Progenitor cell of endocrine pancreas (in vitro differentiated cells): ENCODE measurements at regions not wholly inside any gene's neighbourhood (a gene's known extent, or its start where the extent isn't known, plus 50 kb on each side); places are given as distances from the start of the nearest gene placed in this dataset.
"Not testable (repeated sequence)": the region's sequence is repeated elsewhere in the genome, so short reads cannot be mapped to it uniquely, and the experiment has no call there.

Experiments used
- DNase-seq: peaks from one replicate; pipeline ENCODE4 v3.0.0; 2021; ENCODE audit warnings: low spot score; ENCODE audit not compliant: unreplicated experiment
- H3K27ac Mint-ChIP-seq: 2 replicates; pipeline ENCODE4 v1.8.0; 2021; ENCODE audit warnings: mild to moderate bottlenecking, moderate library complexity, mixed read lengths
- H3K27me3 Mint-ChIP-seq: 2 replicates; pipeline ENCODE4 v1.8.0; 2021; ENCODE audit warnings: mixed read lengths
- H3K36me3 Mint-ChIP-seq: 2 replicates; pipeline ENCODE4 v1.8.0; 2022; ENCODE audit warnings: mixed read lengths; ENCODE audit not compliant: insufficient read depth
- H3K4me1 Mint-ChIP-seq: 2 replicates; pipeline ENCODE4 v1.8.0; 2021; ENCODE audit warnings: low read depth, mixed read lengths
- H3K4me3 Mint-ChIP-seq: 2 replicates; pipeline ENCODE4 v1.8.0; 2021; ENCODE audit warnings: low read depth, mild to moderate bottlenecking, moderate library complexity, mixed read lengths
- H3K9me3 Mint-ChIP-seq: 2 replicates; pipeline ENCODE4 v1.8.0; 2021; ENCODE audit warnings: low read depth, mixed read lengths
- TF ChIP-seq, protein P1 (sequence below): fragments of 200-600 bp; sonication (generic); IDR thresholded peaks from one replicate; pipeline ENCODE4 v1.5.0; 2021; ENCODE audit warnings: antibody characterized with exemption, mild to moderate bottlenecking; ENCODE audit not compliant: unreplicated experiment

DNA sequence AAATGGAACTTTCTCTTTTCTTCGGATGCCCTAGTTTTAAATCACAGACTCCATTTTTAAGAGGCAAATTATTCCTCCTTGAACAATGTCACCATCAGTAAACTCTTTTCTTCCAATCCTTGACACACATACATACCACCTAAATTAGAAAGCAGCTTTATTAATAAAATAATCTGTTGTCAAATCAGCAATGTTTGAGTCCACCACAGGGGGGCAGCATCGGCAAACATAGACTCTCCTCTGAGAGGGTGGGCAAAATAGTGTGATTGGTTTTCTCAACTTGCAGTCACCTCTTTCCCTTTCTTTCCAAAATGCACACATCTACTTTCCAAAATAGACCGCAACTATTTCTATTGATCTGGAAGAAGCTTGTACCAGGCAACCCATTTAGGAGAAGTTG, 438.4 kb upstream of the OR4E1 start:
- Mint-ChIP-seq H3K9me3 (no peaks in the 10 kb centered on the region), H3K27ac (no peak overlapping the region), H3K4me3 (no peak overlapping the region), H3K4me1 (no peaks in the 10 kb centered on the region), H3K36me3 (no peaks in the 10 kb centered on the region), H3K27me3 (peaks cover 18% of the 10 kb centered on the region)
- TF ChIP-seq, protein P1, sequence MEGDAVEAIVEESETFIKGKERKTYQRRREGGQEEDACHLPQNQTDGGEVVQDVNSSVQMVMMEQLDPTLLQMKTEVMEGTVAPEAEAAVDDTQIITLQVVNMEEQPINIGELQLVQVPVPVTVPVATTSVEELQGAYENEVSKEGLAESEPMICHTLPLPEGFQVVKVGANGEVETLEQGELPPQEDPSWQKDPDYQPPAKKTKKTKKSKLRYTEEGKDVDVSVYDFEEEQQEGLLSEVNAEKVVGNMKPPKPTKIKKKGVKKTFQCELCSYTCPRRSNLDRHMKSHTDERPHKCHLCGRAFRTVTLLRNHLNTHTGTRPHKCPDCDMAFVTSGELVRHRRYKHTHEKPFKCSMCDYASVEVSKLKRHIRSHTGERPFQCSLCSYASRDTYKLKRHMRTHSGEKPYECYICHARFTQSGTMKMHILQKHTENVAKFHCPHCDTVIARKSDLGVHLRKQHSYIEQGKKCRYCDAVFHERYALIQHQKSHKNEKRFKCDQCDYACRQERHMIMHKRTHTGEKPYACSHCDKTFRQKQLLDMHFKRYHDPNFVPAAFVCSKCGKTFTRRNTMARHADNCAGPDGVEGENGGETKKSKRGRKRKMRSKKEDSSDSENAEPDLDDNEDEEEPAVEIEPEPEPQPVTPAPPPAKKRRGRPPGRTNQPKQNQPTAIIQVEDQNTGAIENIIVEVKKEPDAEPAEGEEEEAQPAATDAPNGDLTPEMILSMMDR, result peak; percentile 60
- DNase-seq, result peak; percentile 19

- no peak overlapping the region for H3K4me3 Mint-ChIP-seq
- H3K27ac Mint-ChIP-seq, result no peak overlapping the region
- peaks cover 2% of the 10 kb centered on the region for H3K4me1 Mint-ChIP-seq
- no peak for DNase-seq
- no peaks in the 10 kb centered on the region for H3K36me3 Mint-ChIP-seq
- peaks cover 18% of the 10 kb centered on the region for H3K27me3 Mint-ChIP-seq
- TF ChIP-seq, protein P1, result no peak
- H3K9me3 Mint-ChIP-seq, result no peaks in the 10 kb centered on the region
These were observed 434.1 kb upstream of the OR4E1 start for GRCh38 chr14:22107753-22108152.

GRCh38 chr14:22106700-22107697, 433.4 kb upstream of the OR4E1 start:
- DNase-seq, result no peak
- Mint-ChIP-seq H3K4me3 (no peak overlapping the region), H3K9me3 (no peaks in the 10 kb centered on the region), H3K4me1 (peaks cover 2% of the 10 kb centered on the region), H3K27me3 (peaks cover 11% of the 10 kb centered on the region), H3K36me3 (no peaks in the 10 kb centered on the region), H3K27ac (no peak overlapping the region)
- TF ChIP-seq, protein P1, result peak; percentile 23

GRCh38 chr14:22105624-22106006, 432.0 kb upstream of the OR4E1 start:
- DNase-seq, result no peak
- H3K36me3 Mint-ChIP-seq, result no peaks in the 10 kb centered on the region
- H3K4me3 Mint-ChIP-seq, result no peak overlapping the region
- H3K9me3 Mint-ChIP-seq, result no peaks in the 10 kb centered on the region
- H3K4me1 Mint-ChIP-seq, result peaks cover 2% of the 10 kb centered on the region
- no peak overlapping the region for H3K27ac Mint-ChIP-seq
- TF ChIP-seq, protein P1, result no peak
- H3K27me3 Mint-ChIP-seq, result peaks cover 11% of the 10 kb centered on the region

DNA sequence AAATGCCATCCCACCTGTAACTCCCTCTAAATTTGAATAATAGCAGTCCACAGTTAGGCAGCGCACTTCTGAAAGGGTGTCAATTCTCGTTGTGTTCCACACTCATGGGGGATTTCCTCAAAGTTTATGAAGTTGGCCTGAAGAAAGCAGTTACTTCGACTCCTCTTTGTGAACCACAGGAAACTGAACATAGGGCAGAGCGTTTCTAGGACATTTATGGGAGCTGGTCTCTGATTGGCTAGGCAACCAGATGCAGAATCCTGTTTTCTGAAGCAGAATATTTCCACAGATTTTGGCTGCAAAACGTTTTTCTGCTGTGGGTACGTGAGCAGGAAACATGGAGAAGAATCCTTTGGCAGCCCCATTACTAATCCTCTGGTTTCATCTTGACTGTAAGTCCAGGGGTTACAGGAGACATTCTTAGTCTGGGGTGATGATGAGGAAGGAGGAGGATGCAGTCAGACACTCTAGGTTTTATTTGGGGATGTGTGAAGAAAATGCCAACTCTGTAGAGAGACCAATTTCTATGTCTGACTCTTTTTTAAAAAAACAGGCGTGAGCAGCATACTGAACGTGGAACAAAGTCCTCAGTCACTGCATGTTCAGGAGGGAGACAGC, 431.5 kb upstream of the OR4E1 start:
- no peaks in the 10 kb centered on the region for H3K9me3 Mint-ChIP-seq
- no peak overlapping the region for H3K27ac Mint-ChIP-seq

GRCh38 chr14:22100764-22101120, 427.1 kb upstream of the OR4E1 start:
- not testable (repeated sequence) for H3K9me3 Mint-ChIP-seq, H3K4me3 Mint-ChIP-seq, H3K4me1 Mint-ChIP-seq

More for the DNA sequence above, 431.5 kb upstream of the OR4E1 start:
- Mint-ChIP-seq H3K4me1 (peaks cover 2% of the 10 kb centered on the region), H3K36me3 (no peaks in the 10 kb centered on the region), H3K27me3 (peaks cover 11% of the 10 kb centered on the region), H3K4me3 (no peak overlapping the region)
- DNase-seq, result no peak
- TF ChIP-seq, protein P1, result no peak

More at GRCh38 chr14:22100764-22101120, 427.1 kb upstream of the OR4E1 start:
- peaks cover 19% of the 10 kb centered on the region for H3K27me3 Mint-ChIP-seq
- H3K36me3 Mint-ChIP-seq, DNase-seq, H3K27ac Mint-ChIP-seq: not testable (repeated sequence)
